H9 (cell line): ENCODE measurements at regions not wholly inside any gene's neighbourhood (a gene's known extent, or its start where the extent isn't known, plus 50 kb on each side); places are given as distances from the start of the nearest gene placed in this dataset.

Source experiments
- DNase-seq: peaks from one replicate; pipeline ENCODE4 v3.0.0-alpha.2; 2017
- H2AFZ ChIP-seq: one replicate; pipeline ENCODE4 v1.6.1; 2013; ENCODE audit warnings: mild to moderate bottlenecking, low read length, control low read depth, moderate library complexity
- H2AK5ac ChIP-seq: 2 replicates; pipeline ENCODE4 v1.6.1; 2013; ENCODE audit warnings: low read length, control low read depth, mixed read lengths; ENCODE audit not compliant: insufficient read length
- H2BK120ac ChIP-seq: one replicate; pipeline ENCODE4 v1.6.1; 2013; ENCODE audit warnings: low read depth, mild to moderate bottlenecking, low read length, control low read depth, inconsistent platforms; ENCODE audit not compliant: poor library complexity, severe bottlenecking
- H2BK12ac ChIP-seq: 2 replicates; pipeline ENCODE4 v1.6.1; 2013; ENCODE audit warnings: low read length, control low read depth, mixed read lengths, low read depth; ENCODE audit not compliant: insufficient read length
- H2BK15ac ChIP-seq: 2 replicates; pipeline ENCODE4 v1.6.1; 2013; ENCODE audit warnings: low read depth, low read length, control low read depth
- H2BK20ac ChIP-seq: one replicate; pipeline ENCODE4 v1.6.1; 2013; ENCODE audit warnings: low read depth, mild to moderate bottlenecking, low read length, control low read depth, inconsistent platforms; ENCODE audit not compliant: poor library complexity, severe bottlenecking
- H2BK5ac ChIP-seq: 2 replicates; pipeline ENCODE4 v1.6.1; 2013; ENCODE audit warnings: low read length, control low read depth, mixed read lengths; ENCODE audit not compliant: insufficient read length
- H3K14ac ChIP-seq: 2 replicates; pipeline ENCODE4 v1.6.1; 2013; ENCODE audit warnings: low read length, control low read depth; ENCODE audit not compliant: insufficient read depth
- H3K18ac ChIP-seq: 2 replicates; pipeline ENCODE4 v1.6.1; 2013; ENCODE audit warnings: low read depth, mild to moderate bottlenecking, mixed read lengths, low read length, control low read depth; ENCODE audit not compliant: insufficient read length
- H3K23ac ChIP-seq: 2 replicates; pipeline ENCODE4 v1.6.1; 2013; ENCODE audit warnings: low read length, control low read depth, mixed read lengths, low read depth; ENCODE audit not compliant: insufficient read length
- H3K23me2 ChIP-seq: 2 replicates; pipeline ENCODE4 v1.6.1; 2013; ENCODE audit warnings: low read depth, mild to moderate bottlenecking, mixed read lengths, low read length, control low read depth; ENCODE audit not compliant: insufficient read length, poor library complexity, severe bottlenecking
- H3K27ac ChIP-seq: 2 replicates; pipeline ENCODE4 v1.5.1; 2013; ENCODE audit warnings: low read length, control low read depth, mixed read lengths, low read depth; ENCODE audit not compliant: insufficient read length
- H3K27me3 ChIP-seq: 2 replicates; pipeline ENCODE4 v1.6.1; 2013; ENCODE audit warnings: low read length, control low read depth, inconsistent platforms; ENCODE audit not compliant: insufficient read depth
- H3K4ac ChIP-seq: 2 replicates; pipeline ENCODE4 v1.6.1; 2013; ENCODE audit warnings: low read depth, mild to moderate bottlenecking, control low read depth, inconsistent platforms, low read length, moderate library complexity
- H3K4me1 ChIP-seq: 2 replicates; pipeline ENCODE4 v1.6.1; 2013; ENCODE audit warnings: low read length, control low read depth, inconsistent platforms; ENCODE audit not compliant: insufficient read depth
- H3K4me2 ChIP-seq: 2 replicates; pipeline ENCODE4 v1.6.1; 2013; ENCODE audit warnings: low read length, control low read depth, mixed read lengths; ENCODE audit not compliant: insufficient read length, insufficient read depth
- H3K56ac ChIP-seq: 2 replicates; pipeline ENCODE4 v1.6.1; 2013; ENCODE audit warnings: low read depth, mild to moderate bottlenecking, mixed read lengths, low read length, control low read depth; ENCODE audit not compliant: insufficient read length
- H3K79me1 ChIP-seq: 2 replicates; pipeline ENCODE4 v1.6.1; 2013; ENCODE audit warnings: low read depth, mild to moderate bottlenecking, moderate library complexity, low read length, control low read depth, inconsistent platforms; ENCODE audit not compliant: insufficient read depth, poor library complexity, severe bottlenecking
- H3K79me2 ChIP-seq: 2 replicates; pipeline ENCODE4 v1.6.1; 2013; ENCODE audit warnings: low read length, control low read depth, inconsistent platforms; ENCODE audit not compliant: insufficient read depth
- H3K9ac ChIP-seq: 2 replicates; pipeline ENCODE4 v1.6.1; 2013; ENCODE audit warnings: low read length, control low read depth, mixed read lengths; ENCODE audit not compliant: insufficient read length; ENCODE audit errors: extremely low read depth
- H3K9me3 ChIP-seq: one replicate; pipeline ENCODE4 v1.6.1; 2013; ENCODE audit warnings: low read depth, low read length, inconsistent platforms; ENCODE audit not compliant: control insufficient read depth
- H3T11ph ChIP-seq: one replicate; pipeline ENCODE4 v1.6.1; 2013; ENCODE audit warnings: mild to moderate bottlenecking, low read length, control low read depth, inconsistent platforms
- H4K20me1 ChIP-seq: one replicate; pipeline ENCODE4 v1.6.1; 2013; ENCODE audit not compliant: control insufficient read depth, insufficient read length, insufficient read depth
- H4K5ac ChIP-seq: 2 replicates; pipeline ENCODE4 v1.6.1; 2013; ENCODE audit warnings: low read depth, mild to moderate bottlenecking, mixed read lengths, low read length, control low read depth; ENCODE audit not compliant: insufficient read length
- H4K8ac ChIP-seq: replicated peaks from 2 replicates; pipeline ENCODE4 v1.6.1; 2013; ENCODE audit warnings: low read length, control low read depth, mixed read lengths, low read depth; ENCODE audit not compliant: insufficient read length
- H4K91ac ChIP-seq: 2 replicates; pipeline ENCODE4 v1.6.1; 2013; ENCODE audit warnings: low read depth, mild to moderate bottlenecking, moderate library complexity, mixed read lengths, low read length, control low read depth; ENCODE audit not compliant: insufficient read length
- H3K27ac Mint-ChIP-seq, 3 experiments: 2 replicates in 2 of 3; 3 replicates in 1 of 3; pipeline ENCODE4 v1.8.0; 2020 to 2021; ENCODE audit warnings: mixed read lengths in 3 of 3, mild to moderate bottlenecking in 1 of 3, moderate library complexity in 1 of 3
- H3K27me3 Mint-ChIP-seq: 2 replicates; pipeline ENCODE4 v1.8.0; 2021; ENCODE audit warnings: low read depth, mild to moderate bottlenecking, moderate library complexity, mixed read lengths
- H3K36me3 Mint-ChIP-seq, 3 experiments: 2 replicates in 2 of 3; 3 replicates in 1 of 3; pipeline ENCODE4 v1.8.0; 2020 to 2021; ENCODE audit warnings: low read depth in 3 of 3, mixed read lengths in 3 of 3; ENCODE audit not compliant: insufficient read depth in 1 of 3
- H3K4me1 Mint-ChIP-seq, 2 experiments: 2 replicates each; pipeline ENCODE4 v1.8.0; 2020; ENCODE audit warnings: mixed read lengths in 2 of 2
- H3K4me3 Mint-ChIP-seq, 2 experiments: 2 replicates in 1 of 2; 3 replicates in 1 of 2; pipeline ENCODE4 v1.8.0; 2020 to 2021; ENCODE audit warnings: mild to moderate bottlenecking in 2 of 2, mixed read lengths in 2 of 2, moderate library complexity in 1 of 2
- H3K9me3 Mint-ChIP-seq, 2 experiments: 2 replicates in 1 of 2; 3 replicates in 1 of 2; pipeline ENCODE4 v1.8.0; 2020; ENCODE audit warnings: mild to moderate bottlenecking in 2 of 2, mixed read lengths in 2 of 2, moderate library complexity in 1 of 2
- WGBS: extraction: QIAGEN DNeasy Blood & Tissue Kit; methylation state at CpG from one replicate; pipeline ENCODE4 v1.1.7; 2013; ENCODE audit warnings: missing lambda C conversion rate, low lambda C conversion rate, mixed read lengths; ENCODE audit not compliant: insufficient read length; ENCODE audit errors: extremely low coverage; 5-methylcytosine and 5-hydroxymethylcytosine counted together
- TF ChIP-seq, protein P1 (sequence below): fragments of 200-600 bp; sonication (generic); conservative IDR thresholded peaks from 3 replicates; pipeline ENCODE4 v1.8.0; 2021; ENCODE audit warnings: antibody characterized with exemption, mild to moderate bottlenecking

GRCh38 chr3:88225326-88226008 lies 75.7 kb downstream of the C3orf38 start:
- Histone ChIP-seq H3T11ph (no peak overlapping the region), H3K18ac (no peak overlapping the region), H3K23me2 (no peaks in the 10 kb centered on the region), H2BK20ac (no peak overlapping the region), H2AFZ (no peak overlapping the region), H3K9ac (no peak overlapping the region), H3K9me3 (no peaks in the 10 kb centered on the region), H3K79me1 (no peaks in the 10 kb centered on the region), H2BK5ac (no peak overlapping the region), H3K4me2 (no peak overlapping the region), H3K23ac (no peak overlapping the region), H3K27me3 (no peaks in the 10 kb centered on the region), H3K14ac (no peak overlapping the region), H4K20me1 (no peaks in the 10 kb centered on the region), H4K91ac (no peak overlapping the region), H4K8ac (no peak overlapping the region), H2AK5ac (no peak overlapping the region), H2BK15ac (no peak overlapping the region), H2BK120ac (no peak overlapping the region), H3K56ac (no peak overlapping the region), H3K4ac (no peak overlapping the region), H3K79me2 (no peaks in the 10 kb centered on the region), H3K27ac (no peak overlapping the region), H2BK12ac (no peak overlapping the region), H3K4me1 (no peaks in the 10 kb centered on the region), H4K5ac (no peak overlapping the region)
- Mint-ChIP-seq H3K4me3 (no peak overlapping the region), H3K4me1 (peaks cover 2 to 5% of the 10 kb centered on the region in 2 experiments; a peak in 3 of 4 replicates), H3K27me3 (no peaks in the 10 kb centered on the region), H3K27ac (no peak overlapping the region), H3K9me3 (no peaks in the 10 kb centered on the region), H3K36me3 (no peaks in the 10 kb centered on the region)
- no CpG with 5 or more reads among the region's 8 CpGs for WGBS
- TF ChIP-seq, protein P1, sequence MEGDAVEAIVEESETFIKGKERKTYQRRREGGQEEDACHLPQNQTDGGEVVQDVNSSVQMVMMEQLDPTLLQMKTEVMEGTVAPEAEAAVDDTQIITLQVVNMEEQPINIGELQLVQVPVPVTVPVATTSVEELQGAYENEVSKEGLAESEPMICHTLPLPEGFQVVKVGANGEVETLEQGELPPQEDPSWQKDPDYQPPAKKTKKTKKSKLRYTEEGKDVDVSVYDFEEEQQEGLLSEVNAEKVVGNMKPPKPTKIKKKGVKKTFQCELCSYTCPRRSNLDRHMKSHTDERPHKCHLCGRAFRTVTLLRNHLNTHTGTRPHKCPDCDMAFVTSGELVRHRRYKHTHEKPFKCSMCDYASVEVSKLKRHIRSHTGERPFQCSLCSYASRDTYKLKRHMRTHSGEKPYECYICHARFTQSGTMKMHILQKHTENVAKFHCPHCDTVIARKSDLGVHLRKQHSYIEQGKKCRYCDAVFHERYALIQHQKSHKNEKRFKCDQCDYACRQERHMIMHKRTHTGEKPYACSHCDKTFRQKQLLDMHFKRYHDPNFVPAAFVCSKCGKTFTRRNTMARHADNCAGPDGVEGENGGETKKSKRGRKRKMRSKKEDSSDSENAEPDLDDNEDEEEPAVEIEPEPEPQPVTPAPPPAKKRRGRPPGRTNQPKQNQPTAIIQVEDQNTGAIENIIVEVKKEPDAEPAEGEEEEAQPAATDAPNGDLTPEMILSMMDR, result no peak
- DNase-seq, result no peak
